ENCODE measurements at regions not wholly inside any gene's neighbourhood (a gene's known extent, or its start where the extent isn't known, plus 50 kb on each side); places are given as distances from the start of the nearest gene placed in this dataset.

GRCh38 chr18:59044855-59045254 is 94.8 kb upstream of the SEC11C start:
- TF ChIP-seq POLR2A (IDR thresholded peaks at IDR 0.05) (no peak), POLR2AphosphoS5 (IDR thresholded peaks at IDR 0.05) (no peak), EP300 (IDR thresholded peaks at IDR 0.05) (no peak)
- TF ChIP-seq, protein P1, sequence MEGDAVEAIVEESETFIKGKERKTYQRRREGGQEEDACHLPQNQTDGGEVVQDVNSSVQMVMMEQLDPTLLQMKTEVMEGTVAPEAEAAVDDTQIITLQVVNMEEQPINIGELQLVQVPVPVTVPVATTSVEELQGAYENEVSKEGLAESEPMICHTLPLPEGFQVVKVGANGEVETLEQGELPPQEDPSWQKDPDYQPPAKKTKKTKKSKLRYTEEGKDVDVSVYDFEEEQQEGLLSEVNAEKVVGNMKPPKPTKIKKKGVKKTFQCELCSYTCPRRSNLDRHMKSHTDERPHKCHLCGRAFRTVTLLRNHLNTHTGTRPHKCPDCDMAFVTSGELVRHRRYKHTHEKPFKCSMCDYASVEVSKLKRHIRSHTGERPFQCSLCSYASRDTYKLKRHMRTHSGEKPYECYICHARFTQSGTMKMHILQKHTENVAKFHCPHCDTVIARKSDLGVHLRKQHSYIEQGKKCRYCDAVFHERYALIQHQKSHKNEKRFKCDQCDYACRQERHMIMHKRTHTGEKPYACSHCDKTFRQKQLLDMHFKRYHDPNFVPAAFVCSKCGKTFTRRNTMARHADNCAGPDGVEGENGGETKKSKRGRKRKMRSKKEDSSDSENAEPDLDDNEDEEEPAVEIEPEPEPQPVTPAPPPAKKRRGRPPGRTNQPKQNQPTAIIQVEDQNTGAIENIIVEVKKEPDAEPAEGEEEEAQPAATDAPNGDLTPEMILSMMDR (IDR thresholded peaks at IDR 0.05): no peak
